ENCODE measurements at regions not wholly inside any gene's neighbourhood (a gene's known extent, or its start where the extent isn't known, plus 50 kb on each side); places are given as distances from the start of the nearest gene placed in this dataset.

GRCh38 chr10:108454793-108455192 lies 1290.3 kb upstream of the SORCS1 start:
- Histone ChIP-seq H3K4me1 (ENCODE audit: control insufficient read depth in 4 of 4, insufficient read depth in 4 of 4, low read length in 3 of 4) (no peaks in the 10 kb centered on the region), H3K9me3 (ENCODE audit: control insufficient read depth in 4 of 4, low read length in 3 of 4) (peaks cover 0 to 1% (median 0%) of the 10 kb centered on the region in 4 donors), H3K36me3 (ENCODE audit: control insufficient read depth in 4 of 4, insufficient read depth in 3 of 4, low read depth in 1 of 4, low read length in 3 of 4) (no peaks in the 10 kb centered on the region), H3K9ac (ENCODE audit: low read depth in 1 of 2, low read length in 2 of 2) (no peak overlapping the region), H3K4me3 (ENCODE audit: low read depth in 1 of 3, low read length in 3 of 3) (no peak overlapping the region), H3K27me3 (ENCODE audit: control insufficient read depth in 4 of 4, insufficient read depth in 4 of 4, low read length in 3 of 4) (no peaks in the 10 kb centered on the region), H3K27ac (ENCODE audit: low read depth in 1 of 2, low read length in 2 of 2) (no peak overlapping the region)
- no peak for DNase-seq (ENCODE audit: low spot score)
- TF ChIP-seq HNF4A (conservative IDR thresholded peaks at IDR 0.05) (no peak), HNF4G (IDR thresholded peaks at IDR 0.05) (no peak), EGR1 (IDR thresholded peaks at IDR 0.05; ENCODE audit: low read depth in 2 of 2) (no peak), YY1 (IDR thresholded peaks at IDR 0.05) (no peak), RXRA (IDR thresholded peaks at IDR 0.05) (no peak)

- peaks cover 0 to 1% (median 0%) of the 10 kb centered on the region in 4 donors for H3K9me3 ChIP-seq (ENCODE audit: control insufficient read depth in 4 of 4, low read length in 3 of 4)
- WGBS: 88% methylated on average over 3 of the region's 3 CpGs
- no peak for DNase-seq (ENCODE audit: low spot score)
Measured at GRCh38 chr10:108454224-108454623, 1289.7 kb upstream of the SORCS1 start.

More at GRCh38 chr10:108454224-108454623, 1289.7 kb upstream of the SORCS1 start:
- no peak overlapping the region for H3K4me3 ChIP-seq (ENCODE audit: low read depth in 1 of 3, low read length in 3 of 3)
- no peak overlapping the region for H3K9ac ChIP-seq (ENCODE audit: low read depth in 1 of 2, low read length in 2 of 2)
- no peaks in the 10 kb centered on the region for H3K36me3 ChIP-seq (ENCODE audit: control insufficient read depth in 4 of 4, insufficient read depth in 3 of 4, low read depth in 1 of 4, low read length in 3 of 4)
- H3K27ac ChIP-seq (ENCODE audit: low read depth in 1 of 2, low read length in 2 of 2): no peak overlapping the region
- H3K27me3 ChIP-seq (ENCODE audit: control insufficient read depth in 4 of 4, insufficient read depth in 4 of 4, low read length in 3 of 4): no peaks in the 10 kb centered on the region
- no peaks in the 10 kb centered on the region for H3K4me1 ChIP-seq (ENCODE audit: control insufficient read depth in 4 of 4, insufficient read depth in 4 of 4, low read length in 3 of 4)
- TF ChIP-seq ZBTB33 (IDR thresholded peaks at IDR 0.05) (no peak), NR2F2 (IDR thresholded peaks at IDR 0.05) (no peak), TAF1 (conservative IDR thresholded peaks at IDR 0.05) (no peak), YY1 (IDR thresholded peaks at IDR 0.05) (no peak), RXRA (IDR thresholded peaks at IDR 0.05) (no peak), RAD21 (IDR thresholded peaks at IDR 0.05) (no peak), REST (IDR thresholded peaks at IDR 0.05) (no peak), EGR1 (IDR thresholded peaks at IDR 0.05; ENCODE audit: low read depth in 2 of 2) (no peak), FOXA2 (IDR thresholded peaks at IDR 0.05) (no peak), HNF4G (IDR thresholded peaks at IDR 0.05) (no peak), SP1 (IDR thresholded peaks at IDR 0.05) (no peak), MAX (IDR thresholded peaks at IDR 0.05) (no peak), ATF3 (IDR thresholded peaks at IDR 0.05) (no peak), GABPA (IDR thresholded peaks at IDR 0.05 in 1 of 2, conservative IDR thresholded peaks at IDR 0.05 in 1 of 2) (no peak), FOXA1 (IDR thresholded peaks at IDR 0.05) (no peak), CTCF (IDR thresholded peaks at IDR 0.05; ENCODE audit: low read depth, low read length, missing input control) (no peak), HNF4A (conservative IDR thresholded peaks at IDR 0.05) (no peak), JUND (IDR thresholded peaks at IDR 0.05) (no peak)

Measured in liver (tissue), 8 donors.